HG02840 (cell line): ENCODE measurements at regions not wholly inside any gene's neighbourhood (a gene's known extent, or its start where the extent isn't known, plus 50 kb on each side); places are given as distances from the start of the nearest gene placed in this dataset.

Experiments
- ATAC-seq: cut with Tn5 transposase; IDR thresholded peaks from one replicate; pipeline ENCODE4 v1.9.1; 2021; ENCODE audit warnings: mild to moderate bottlenecking, moderate library complexity, moderate number of reproducible peaks; ENCODE audit not compliant: unreplicated experiment, low FRiP score

- ATAC-seq = no peak
These were observed 308.9 kb upstream of the JAG1 start for GRCh38 chr20:10982692-10983091.

- no peak for ATAC-seq
These were observed 310.5 kb upstream of the JAG1 start for GRCh38 chr20:10984294-10984693.

GRCh38 chr20:10984913-10985312 lies 311.1 kb upstream of the JAG1 start:
- no peak for ATAC-seq

- ATAC-seq = no peak
These were observed 311.7 kb upstream of the JAG1 start for GRCh38 chr20:10985536-10985935.

GRCh38 chr20:10986586-10986985 lies 312.8 kb upstream of the JAG1 start:
- no peak for ATAC-seq

- ATAC-seq = no peak
These were observed 314.0 kb upstream of the JAG1 start for GRCh38 chr20:10987651-10988383.

GRCh38 chr20:10990625-10991382 lies 317.0 kb upstream of the JAG1 start:
- ATAC-seq = no peak

GRCh38 chr20:10992731-10993130 lies 318.9 kb upstream of the JAG1 start:
- ATAC-seq = no peak

- no peak for ATAC-seq
These were observed 321.3 kb upstream of the JAG1 start for GRCh38 chr20:10994991-10995700.

GRCh38 chr20:10998476-10998875 lies 324.7 kb upstream of the JAG1 start:
- ATAC-seq = no peak

GRCh38 chr20:11000416-11000815 lies 326.6 kb upstream of the JAG1 start:
- no peak for ATAC-seq

GRCh38 chr20:11001302-11001701 lies 327.5 kb upstream of the JAG1 start:
- no peak for ATAC-seq

GRCh38 chr20:11001764-11002540 lies 328.2 kb upstream of the JAG1 start:
- ATAC-seq = no peak

- no peak for ATAC-seq
These were observed 329.5 kb upstream of the JAG1 start for GRCh38 chr20:11003341-11003740.

GRCh38 chr20:11008444-11009033 lies 334.7 kb upstream of the JAG1 start:
- ATAC-seq = no peak

GRCh38 chr20:11011653-11012052 lies 337.9 kb upstream of the JAG1 start:
- no peak for ATAC-seq

GRCh38 chr20:11012975-11013374 lies 339.2 kb upstream of the JAG1 start:
- no peak for ATAC-seq

- ATAC-seq = no peak
These were observed 340.0 kb upstream of the JAG1 start for GRCh38 chr20:11013801-11014200.

- ATAC-seq = no peak
These were observed 341.6 kb upstream of the JAG1 start for GRCh38 chr20:11015440-11015839.

GRCh38 chr20:11017446-11017845 lies 343.6 kb upstream of the JAG1 start:
- no peak for ATAC-seq
